GM19455 (cell line): ENCODE measurements at regions not wholly inside any gene's neighbourhood (a gene's known extent, or its start where the extent isn't known, plus 50 kb on each side); places are given as distances from the start of the nearest gene placed in this dataset.

Experiments
- ATAC-seq: cut with Tn5 transposase; IDR thresholded peaks from one replicate; pipeline ENCODE4 v1.9.1; 2021; ENCODE audit not compliant: unreplicated experiment

DNA sequence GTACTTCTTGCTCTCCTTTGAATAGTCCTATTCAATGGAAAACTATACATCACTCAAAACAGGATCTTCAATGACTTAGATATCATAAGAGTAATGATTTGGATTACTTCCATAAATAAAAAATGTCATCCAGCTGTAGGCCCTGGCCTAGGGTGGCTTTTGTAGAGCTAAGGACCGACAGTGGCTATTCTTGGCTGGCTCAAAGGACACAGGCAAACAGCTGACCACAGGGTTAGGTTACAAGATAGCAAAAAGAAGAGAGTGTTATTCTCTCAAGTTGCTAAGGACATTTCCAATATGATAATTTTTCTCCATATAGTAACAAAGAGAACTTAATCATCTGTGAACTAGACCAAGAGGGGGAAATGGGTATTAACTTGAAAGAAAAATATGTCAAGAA is 495.1 kb downstream of the PLPP3 start:
- ATAC-seq: no peak

DNA sequence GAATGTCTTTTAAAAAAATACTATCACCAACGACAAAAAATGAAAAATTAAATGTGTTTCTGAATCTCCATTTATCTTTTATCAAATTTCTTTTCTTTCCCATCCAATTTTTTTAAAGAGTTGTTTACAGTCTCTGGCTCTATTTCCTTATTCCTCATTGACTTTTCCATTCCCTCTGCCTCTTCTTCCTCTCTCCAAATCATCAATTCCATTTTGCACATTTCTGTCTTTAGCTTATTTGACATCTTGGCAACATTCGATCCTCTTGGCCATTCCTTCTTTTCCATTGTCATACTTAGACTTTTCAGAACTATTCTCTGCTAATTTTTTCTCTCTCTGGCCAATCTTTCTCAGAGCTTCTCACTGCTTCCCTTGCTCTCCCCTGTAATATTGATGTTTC is 497.6 kb downstream of the PLPP3 start:
- ATAC-seq: no peak

DNA sequence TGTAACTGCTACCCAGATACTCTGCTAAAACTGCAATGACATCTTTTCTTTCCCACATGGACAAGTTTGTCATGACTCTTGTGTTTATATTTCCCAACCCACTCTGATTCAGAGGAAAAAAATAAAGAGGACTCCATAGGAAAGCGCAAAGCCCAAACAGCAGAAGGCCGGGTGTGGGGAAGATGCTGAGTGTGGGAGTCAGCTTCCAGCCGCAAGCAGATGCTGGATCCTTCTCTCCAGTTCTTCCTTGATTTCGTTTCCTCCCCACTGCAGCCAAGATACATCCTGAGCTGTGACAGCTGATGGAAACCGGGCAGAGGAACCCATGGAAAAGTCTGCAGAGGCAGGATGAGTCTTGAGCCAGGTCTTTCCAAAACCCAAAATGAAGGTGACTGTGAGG is 498.2 kb downstream of the PLPP3 start:
- no peak for ATAC-seq

DNA sequence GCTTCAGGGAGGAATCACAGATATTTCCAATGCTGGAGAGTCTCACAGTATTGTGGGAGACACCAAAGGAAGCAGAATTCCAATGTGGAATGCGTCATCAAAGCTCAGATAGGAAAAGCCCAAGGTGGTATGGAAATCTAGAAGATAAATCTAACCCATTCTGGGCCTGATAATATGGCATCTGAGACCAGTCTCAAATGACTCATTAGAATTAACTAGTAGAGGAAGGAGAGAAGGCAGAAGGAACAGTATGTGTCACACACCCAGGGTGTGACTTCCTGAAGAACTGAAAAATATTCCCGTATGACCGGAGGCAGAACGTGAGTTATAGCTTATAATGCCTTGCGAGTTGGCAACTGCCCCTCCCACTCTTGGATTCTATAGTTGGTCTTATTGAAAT is 499.2 kb downstream of the PLPP3 start:
- no peak for ATAC-seq

DNA sequence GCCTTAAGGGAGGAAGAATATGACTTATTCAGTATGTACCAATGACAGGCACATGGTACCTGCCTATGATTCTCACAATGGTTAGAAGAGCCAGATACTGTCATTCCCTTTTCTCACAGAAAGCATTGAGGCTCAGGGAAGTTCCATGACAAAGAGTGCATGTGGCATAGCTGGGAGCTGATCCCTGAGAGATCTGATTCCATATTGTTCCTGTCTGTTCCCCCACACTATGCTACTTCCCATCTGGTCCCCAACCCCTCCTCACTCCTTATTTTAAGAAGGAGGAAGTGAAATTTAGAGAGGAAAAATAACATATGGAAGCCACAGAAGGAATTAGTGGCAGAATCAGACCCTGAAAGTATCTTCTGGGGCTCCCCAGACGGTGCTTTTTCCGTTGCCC is 500.0 kb downstream of the PLPP3 start:
- no peak for ATAC-seq

DNA sequence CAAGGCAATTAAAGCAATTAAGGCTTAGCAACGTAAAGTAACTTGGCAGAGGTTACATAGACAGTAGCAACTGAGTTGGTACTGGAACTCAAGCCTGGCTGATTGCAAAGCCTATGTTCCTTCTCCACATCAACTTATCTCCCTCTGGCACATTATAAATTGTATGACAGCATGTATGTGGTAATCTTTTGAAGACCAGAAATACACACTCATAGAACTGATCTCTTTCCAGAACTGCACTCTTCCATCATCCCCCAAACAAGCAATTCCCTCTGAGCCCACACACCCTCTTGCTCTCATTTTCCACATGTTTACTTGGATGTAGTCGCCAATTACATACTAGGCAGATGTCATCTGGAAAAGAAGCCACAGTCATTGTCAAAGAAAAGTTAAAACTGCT is 502.2 kb downstream of the PLPP3 start:
- ATAC-seq: no peak

DNA sequence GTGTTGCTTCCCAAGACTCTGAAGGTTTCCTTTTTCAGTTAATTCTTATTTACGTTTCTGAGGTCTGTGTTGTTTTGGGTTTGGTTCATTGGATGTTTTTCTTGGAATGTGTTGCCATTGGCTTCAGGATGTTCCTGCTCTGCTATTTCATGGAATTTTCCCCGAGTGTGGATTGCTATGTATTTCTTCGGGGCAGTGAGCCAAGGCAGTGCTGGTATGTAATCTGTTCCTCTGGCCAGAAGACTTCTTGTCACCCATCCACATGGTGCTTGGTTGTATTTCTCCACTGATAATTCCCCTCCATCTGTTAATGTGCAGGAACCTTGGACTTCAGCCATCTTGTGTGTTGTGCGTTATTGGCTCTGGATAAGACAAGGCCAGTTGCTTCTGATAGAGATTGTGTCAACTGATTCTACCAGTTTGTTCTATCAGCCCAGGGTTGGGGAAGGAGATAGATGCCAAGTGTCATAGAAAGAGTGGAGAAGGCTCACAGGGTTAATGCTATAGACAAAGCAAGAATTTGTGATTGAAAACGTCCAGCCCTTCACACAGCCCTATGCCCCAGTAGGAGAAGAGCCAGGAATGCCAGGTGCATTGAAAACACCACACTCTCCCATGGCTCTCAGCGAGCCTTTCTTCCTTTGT is 505.2 kb downstream of the PLPP3 start:
- no peak for ATAC-seq

DNA sequence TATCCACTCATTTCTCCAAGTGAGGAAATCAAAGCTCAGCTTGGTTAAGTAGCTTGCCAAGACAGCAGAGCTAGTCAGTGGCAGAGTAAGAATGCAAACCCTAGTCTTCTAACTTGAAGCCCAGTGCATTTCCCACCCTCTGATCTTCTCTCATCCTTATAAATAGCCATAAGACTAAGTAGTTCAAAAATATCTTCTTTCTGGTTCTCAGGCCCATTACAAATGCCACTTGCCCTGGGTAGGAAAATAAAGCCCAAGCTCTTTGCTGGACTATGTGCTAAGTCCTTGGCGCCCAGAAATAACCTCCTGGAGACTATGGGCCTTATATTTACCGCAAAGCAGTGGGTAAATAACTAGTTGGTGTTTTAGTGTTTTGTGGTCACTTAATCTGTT is 505.8 kb downstream of the PLPP3 start:
- ATAC-seq: no peak

DNA sequence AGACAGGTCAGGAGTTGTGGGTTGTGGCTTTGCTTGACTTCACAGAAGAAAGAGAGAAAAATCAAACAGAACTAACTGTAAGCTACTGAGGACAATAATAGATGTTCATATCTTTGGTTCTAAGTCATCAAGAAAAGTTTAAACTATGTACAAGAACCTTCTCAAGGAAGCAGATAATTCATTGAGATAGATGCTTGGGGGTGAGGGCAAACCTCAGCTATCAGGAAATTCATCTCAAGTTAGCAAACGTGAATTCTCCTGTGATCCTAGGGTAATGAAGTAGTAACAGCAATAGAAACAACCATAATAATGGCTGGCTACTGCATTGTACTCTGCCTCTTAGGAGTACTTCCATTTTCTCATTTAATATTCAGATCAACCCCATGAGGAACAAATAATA is 506.2 kb downstream of the PLPP3 start:
- ATAC-seq: no peak

DNA sequence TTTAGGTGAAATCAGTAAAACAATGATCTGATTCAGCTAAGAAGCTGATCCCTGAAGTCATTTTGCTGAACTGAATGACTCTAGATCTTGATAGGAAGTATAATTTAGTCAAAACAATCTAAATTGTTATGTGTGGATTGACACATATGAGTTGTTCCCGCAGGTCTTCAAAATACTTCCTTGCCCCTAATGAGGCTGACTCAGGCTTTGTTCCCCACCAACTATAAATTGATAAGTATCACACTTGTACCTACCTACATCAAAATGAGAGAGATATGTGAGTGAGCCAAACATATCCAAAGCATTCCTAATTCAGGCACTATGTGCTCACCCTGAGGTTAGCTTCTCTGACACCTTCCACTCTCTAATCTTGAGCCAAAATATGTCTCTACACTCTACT is 507.1 kb downstream of the PLPP3 start:
- ATAC-seq: no peak

DNA sequence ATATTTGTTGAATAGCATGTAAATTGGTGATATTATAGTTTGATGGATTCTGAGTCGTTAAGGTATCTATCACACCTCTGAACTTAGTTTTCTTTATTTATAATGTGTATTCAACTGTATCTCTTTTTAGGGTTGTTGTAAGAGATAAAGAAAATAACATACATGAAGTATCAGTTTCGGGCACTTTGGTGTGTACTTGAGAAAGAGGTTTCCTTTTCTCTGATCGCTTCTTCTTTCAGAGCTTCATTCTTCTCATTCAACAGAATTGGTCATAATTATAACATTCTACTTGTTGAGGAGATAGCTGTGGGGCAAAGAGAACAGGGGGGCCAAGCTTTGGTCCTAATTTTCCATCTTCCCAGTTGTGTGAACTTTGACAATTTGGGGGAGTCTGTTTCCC is 508.0 kb downstream of the PLPP3 start:
- no peak for ATAC-seq

DNA sequence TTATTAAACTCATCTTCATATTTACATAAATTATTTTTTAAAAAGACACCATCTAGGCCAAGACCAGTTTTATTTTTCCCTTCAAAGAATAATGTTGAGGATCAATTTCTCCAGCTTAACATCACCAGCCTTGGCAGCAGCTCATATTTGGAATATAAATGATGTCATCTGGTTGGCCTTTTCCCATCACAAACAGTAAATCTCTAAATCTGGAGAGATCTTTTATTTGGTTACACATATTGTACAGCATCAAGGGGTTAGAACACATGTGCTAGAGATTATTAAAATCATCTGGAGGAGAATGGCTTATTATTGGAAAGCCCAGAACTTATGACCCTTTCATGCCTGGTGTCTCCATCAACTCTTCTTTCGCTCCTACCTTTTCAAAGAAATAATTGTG is 508.8 kb downstream of the PLPP3 start:
- no peak for ATAC-seq

DNA sequence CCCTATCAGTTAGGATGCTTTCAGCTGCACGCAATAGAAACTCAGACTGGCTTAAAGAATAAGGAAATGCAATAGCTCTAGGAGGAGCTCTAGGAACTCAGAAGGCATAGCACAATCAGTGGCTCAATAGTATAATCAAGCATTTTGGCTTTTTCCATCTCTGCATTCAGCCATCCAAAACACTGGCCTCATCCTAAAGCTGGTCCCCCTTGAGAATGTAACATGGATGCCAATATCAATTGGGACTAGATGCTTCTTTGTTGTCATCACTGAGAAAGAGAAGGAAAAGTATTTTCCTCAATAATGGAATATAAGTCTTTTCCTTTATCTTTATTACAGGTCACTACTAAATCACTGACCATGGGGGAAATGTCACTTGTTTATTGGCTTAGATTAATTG is 509.5 kb downstream of the PLPP3 start:
- no peak for ATAC-seq

DNA sequence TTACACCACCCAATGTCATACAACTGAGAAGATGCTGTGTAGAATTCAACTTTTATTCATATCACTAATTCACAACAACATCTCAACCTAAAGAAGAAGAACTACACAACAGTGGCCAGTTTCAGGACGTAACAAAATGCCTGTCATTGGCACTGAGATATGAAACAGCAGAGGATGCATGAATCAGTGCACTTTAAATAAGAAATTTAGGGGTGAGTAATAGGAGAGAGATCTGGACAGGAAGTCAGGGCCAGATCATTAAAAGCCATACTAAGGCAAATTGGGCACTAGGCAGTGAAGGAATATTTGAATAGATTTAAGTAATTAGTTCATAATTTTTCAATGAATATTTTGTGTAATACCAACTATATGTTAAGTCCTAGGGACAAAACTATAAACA is 510.5 kb downstream of the PLPP3 start:
- ATAC-seq: no peak

DNA sequence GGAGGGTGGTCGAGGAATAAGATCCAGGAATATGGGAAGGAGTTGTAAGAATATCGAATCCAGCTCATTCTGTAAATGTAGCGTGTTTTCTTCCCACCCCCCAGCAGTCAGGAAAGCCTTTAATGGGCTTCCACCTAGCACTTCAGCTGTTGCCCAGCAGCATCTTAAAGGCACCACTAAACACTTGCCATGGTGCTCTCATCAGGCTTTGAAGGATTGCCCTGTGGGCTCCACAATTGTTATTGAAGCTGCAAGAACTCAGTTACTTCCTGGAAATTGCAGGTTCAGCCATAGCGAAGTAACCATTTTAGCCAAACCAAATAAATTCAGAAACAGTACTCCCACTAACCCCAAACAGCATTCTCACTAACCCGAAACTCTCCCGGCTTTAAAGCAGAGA is 511.2 kb downstream of the PLPP3 start:
- no peak for ATAC-seq

DNA sequence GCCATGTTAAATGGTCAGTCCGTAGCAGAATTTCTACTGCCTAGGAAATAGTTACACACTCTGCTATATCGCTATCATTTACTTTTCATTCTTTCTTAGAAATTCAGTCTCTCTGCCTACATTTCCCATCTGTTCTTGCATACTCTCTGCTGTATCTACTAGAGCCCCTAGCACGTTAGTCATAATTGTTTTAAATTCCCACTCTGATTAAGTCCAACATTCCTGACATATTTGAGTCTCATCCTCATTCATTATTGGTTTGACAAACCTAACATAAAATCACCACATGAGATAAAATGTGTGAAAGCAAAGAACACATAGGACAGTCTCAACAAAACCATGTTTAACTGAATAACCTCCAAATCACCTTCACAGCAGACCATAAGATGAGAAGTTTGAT is 513.6 kb downstream of the PLPP3 start:
- no peak for ATAC-seq

DNA sequence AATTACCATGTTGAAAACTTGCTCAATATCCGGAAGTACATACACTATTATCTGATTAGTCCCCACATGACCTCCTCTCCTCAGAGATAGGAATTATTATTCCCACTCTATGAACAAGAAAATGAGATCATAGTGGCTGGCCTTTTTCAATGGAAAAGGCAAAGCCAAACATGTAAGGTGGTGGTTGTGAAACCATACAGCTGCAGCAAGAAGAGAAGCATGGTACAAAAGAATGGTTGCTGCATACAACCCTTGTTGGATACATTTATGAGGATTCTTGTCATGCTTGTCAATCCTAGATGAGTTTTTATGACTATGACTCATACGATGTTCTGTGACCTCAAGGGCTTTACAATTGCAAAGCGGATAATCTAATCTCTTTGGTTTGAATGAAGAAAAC is 514.7 kb downstream of the PLPP3 start:
- ATAC-seq: no peak

DNA sequence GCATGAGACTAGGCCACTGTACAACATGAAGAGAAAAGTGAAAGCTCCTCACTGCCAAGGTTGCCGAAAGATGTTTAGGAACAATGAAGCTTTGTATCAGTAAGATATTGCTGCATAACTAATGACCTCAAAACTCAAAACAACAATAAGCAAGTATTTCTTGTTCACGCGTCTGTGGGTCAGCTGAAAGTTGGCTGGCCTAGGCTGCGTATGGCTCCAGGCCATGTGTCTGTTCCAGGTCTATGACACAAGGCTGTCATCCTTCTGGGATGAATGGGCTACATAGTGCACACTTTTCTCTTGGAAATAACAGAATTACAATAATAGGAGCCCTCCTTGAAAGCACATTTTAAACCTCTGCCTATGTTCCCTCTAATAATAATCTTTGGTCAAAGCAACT is 515.9 kb downstream of the PLPP3 start:
- no peak for ATAC-seq

DNA sequence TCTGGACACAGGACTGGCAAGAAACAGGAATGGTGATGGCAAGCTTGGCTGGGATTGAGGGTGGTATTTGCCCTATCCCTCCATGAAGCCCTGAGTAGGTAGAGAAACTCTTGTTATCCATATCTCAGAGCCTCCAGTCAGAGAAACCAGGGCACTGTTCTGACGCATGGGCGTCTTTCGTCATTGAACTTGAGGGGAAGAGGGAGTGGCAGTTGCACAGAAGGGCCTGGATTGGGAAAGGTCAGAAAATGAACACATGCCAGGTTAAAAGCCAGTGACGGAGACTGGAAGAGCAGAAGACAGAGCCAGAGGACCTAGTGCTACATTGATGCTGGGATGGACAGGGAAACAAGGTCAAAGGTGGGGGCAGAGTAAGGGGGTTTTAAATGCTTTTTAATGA is 516.7 kb downstream of the PLPP3 start:
- no peak for ATAC-seq

DNA sequence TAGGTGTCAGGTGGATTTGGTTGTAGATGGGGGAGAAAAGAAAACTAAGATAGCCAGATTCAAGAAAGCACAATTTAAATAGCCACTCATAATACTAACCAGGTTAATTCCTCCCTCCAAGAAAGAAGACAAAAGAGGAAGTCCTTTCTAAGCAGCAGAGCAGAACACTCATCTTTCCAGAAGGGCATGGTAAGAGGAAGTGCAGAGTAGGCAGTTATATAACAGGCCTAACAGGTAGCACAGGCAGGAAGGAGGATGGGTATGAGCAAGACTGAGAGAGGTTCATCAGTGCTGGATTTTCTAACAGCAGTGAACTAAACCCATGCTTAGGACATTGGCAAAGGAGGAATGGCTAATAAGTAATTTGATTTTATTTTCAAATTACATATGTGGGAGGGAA is 517.5 kb downstream of the PLPP3 start:
- no peak for ATAC-seq

DNA sequence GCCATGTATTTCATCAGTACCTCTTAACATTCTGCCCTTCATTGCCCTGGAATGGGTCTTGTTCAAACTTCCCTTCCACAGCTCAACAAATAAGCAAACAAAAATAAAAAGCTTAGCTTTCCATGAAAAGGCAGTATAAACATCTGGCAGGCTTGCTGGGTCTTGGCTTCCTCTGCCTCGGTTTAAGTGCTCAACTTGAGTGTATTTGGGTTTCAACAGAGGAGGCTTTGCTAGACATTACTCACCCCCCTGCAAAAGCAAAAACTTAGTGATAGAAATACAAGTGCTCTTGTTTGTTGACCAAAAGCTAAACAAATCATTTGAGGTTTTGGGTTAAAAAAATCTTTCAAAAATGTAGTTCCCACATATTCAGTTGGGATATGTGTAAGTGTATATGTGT is 518.5 kb downstream of the PLPP3 start:
- no peak for ATAC-seq

DNA sequence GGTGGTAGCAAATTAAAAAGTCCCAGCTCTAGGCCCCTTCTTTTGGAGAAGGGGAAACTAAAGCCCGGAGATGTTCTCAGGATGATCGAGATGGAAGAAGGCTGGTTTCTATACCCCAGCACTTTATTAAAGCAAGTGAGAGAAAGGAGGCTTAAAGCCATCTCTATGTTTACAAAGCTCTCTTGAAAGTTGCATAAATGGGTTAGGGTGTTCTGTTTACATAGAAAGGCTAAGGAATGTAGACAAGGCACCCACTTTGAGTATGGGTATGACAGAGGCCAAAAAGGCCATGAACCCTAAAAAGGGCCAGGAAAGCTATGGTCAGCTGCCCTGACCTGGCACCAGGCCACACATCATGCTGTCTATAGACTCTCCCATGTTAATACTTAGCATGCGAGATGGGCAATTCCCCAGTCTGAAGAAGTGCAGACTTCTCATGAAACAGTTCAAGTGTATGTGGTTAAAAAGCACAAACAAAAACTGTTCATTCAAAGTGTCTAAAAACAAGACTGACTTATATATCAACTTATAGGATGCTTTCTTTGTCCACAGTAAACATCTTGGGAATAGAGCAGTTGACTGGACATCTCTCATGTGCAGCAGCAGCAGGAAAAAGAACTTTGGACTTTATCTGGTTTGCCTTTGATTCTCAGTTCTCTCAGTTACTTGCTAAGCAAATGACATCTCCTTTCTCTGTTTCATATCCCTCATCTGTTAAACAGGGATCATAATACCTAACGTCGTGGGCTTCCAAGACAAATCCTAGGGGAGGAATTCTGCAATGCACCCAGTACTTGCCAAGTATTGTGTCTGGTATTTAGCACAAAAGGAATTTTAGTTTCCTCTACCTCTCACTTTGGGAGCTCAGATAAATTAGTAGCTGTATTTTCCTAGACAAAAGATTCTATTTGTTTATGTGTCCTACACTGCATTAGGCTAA is 521.6 kb downstream of the PLPP3 start:
- no peak for ATAC-seq
